ENCODE measurements at regions not wholly inside any gene's neighbourhood (a gene's known extent, or its start where the extent isn't known, plus 50 kb on each side); places are given as distances from the start of the nearest gene placed in this dataset.

DNA sequence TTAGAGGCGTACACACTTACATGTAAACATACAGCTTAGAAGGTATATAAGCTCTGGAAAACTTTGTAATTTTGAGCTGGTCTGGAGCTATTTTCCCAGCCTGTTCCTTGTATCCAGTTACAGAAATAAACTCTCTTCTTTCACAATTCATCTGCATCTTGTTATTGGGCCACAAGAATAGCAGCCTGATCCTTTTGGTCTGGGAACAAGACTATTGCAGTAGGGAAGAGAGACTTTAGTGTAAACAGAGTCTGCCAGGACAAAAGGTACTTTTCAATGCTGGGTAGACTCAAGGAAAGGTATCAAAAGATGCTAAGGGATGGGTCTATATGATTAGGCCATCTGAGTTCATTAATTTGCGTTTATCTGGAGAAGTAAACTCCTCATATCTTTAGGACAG is 728.3 kb downstream of the TYW1 start:
- Histone ChIP-seq H2BK20ac (ENCODE audit: low read depth, low read length) (no peak overlapping the region), H4K20me1 (ENCODE audit: insufficient read depth, low read length) (no peaks in the 10 kb centered on the region), H4K91ac (ENCODE audit: insufficient read depth, low read depth, low read length) (no peak overlapping the region), H2BK15ac (ENCODE audit: low read depth, low read length) (no peak overlapping the region), H3K9me3 (ENCODE audit: control insufficient read depth, insufficient read depth, low read length) (peaks cover 6% of the 10 kb centered on the region), H3K9ac (ENCODE audit: low read depth, low read length) (no peak overlapping the region), H3K4me2 (ENCODE audit: low read depth, low read length) (no peak overlapping the region), H3K27ac (ENCODE audit: insufficient read depth, low read length) (no peak overlapping the region), H3K79me1 (ENCODE audit: low read depth in 1 of 2, low read length in 2 of 2) (no peaks in the 10 kb centered on the region), H4K5ac (ENCODE audit: low read depth, low read length) (no peak overlapping the region), H3K4me1 (ENCODE audit: control insufficient read depth, insufficient read depth, low read length) (no peaks in the 10 kb centered on the region), H2AK9ac (replicated peaks; ENCODE audit: low read depth, low read length, poor library complexity) (no peak overlapping the region), H3K4ac (ENCODE audit: low read depth, low read length) (no peak overlapping the region), H3K18ac (ENCODE audit: low read depth, low read length) (no peak overlapping the region), H3K56ac (ENCODE audit: extremely low read depth, insufficient read depth, low read length) (no peak overlapping the region), H3K9me1 (ENCODE audit: insufficient read depth, low read length) (no peaks in the 10 kb centered on the region), H2BK5ac (ENCODE audit: low read depth, low read length, poor library complexity, severe bottlenecking) (no peak overlapping the region), H3K23ac (ENCODE audit: low read depth, low read length) (no peak overlapping the region), H2BK120ac (ENCODE audit: low read depth, low read length) (no peak overlapping the region), H3K4me3 (ENCODE audit: insufficient read depth, low read depth, low read length) (no peak overlapping the region), H3K36me3 (ENCODE audit: control insufficient read depth, insufficient read depth, low read length) (no peaks in the 10 kb centered on the region), H3K14ac (replicated peaks; ENCODE audit: low read depth, low read length) (no peak overlapping the region), H2AFZ (replicated peaks; ENCODE audit: low read length, poor library complexity) (no peak overlapping the region), H4K8ac (ENCODE audit: low read depth in 2 of 2, low read length in 2 of 2) (no peak overlapping the region), H3K27me3 (ENCODE audit: control insufficient read depth, insufficient read depth, low read length) (no peaks in the 10 kb centered on the region), H2AK5ac (ENCODE audit: low read depth, low read length) (no peak overlapping the region)
- ATAC-seq (ENCODE audit: low read depth): no peak
- ChIA-PET CTCF (no interaction called here), POLR2A (ENCODE audit: unreplicated experiment) (no interaction called here)
- no TSS peak for BruUV-seq (replicated peaks)
- intact Hi-C loops (cut with micrococcal nuclease): no loop called here
- in situ Hi-C loops (cut with MboI; ENCODE audit: low sequenced_read_pairs): no loop called here
- no CpG with 5 or more reads among the region's 2 CpGs for WGBS, 2 experiments (ENCODE audit: extremely low coverage in 2 of 2, insufficient read length in 1 of 2)
- dilution Hi-C loops (cut with HindIII; ENCODE audit: low sequenced_read_pairs, unreplicated experiment): no loop called here
- TF ChIP-seq RAD21 (IDR thresholded peaks at IDR 0.05; ENCODE audit: low read length): no peak
- TF ChIP-seq FOS (IDR thresholded peaks at IDR 0.05; ENCODE audit: low read depth, low read length): no peak
- DNase-seq: no peak

Data from IMR-90 (cell line).